KMS-11 (cell line): ENCODE measurements at regions not wholly inside any gene's neighbourhood (a gene's known extent, or its start where the extent isn't known, plus 50 kb on each side); places are given as distances from the start of the nearest gene placed in this dataset.

Source experiments
- H2AFZ ChIP-seq: fragments of 200-600 bp; sonication (generic); 2 replicates; pipeline ENCODE4 v1.6.1; 2016; ENCODE audit warnings: antibody characterized with exemption, mixed run types, low read depth
- H3K27ac ChIP-seq: fragments of 200-600 bp; sonication (generic); 2 replicates; pipeline ENCODE4 v1.6.1; 2016; ENCODE audit warnings: mild to moderate bottlenecking, mixed run types
- H3K27me3 ChIP-seq: fragments of 200-600 bp; sonication (generic); 2 replicates; pipeline ENCODE4 v1.6.1; 2017; ENCODE audit warnings: mild to moderate bottlenecking, low read depth, mixed run types, moderate library complexity; ENCODE audit not compliant: insufficient read depth
- H3K36me3 ChIP-seq: fragments of 200-600 bp; sonication (generic); 2 replicates; pipeline ENCODE4 v1.6.1; 2017; ENCODE audit warnings: mild to moderate bottlenecking, mixed run types; ENCODE audit not compliant: insufficient read depth
- H3K4me1 ChIP-seq: fragments of 200-600 bp; sonication (generic); 2 replicates; pipeline ENCODE4 v1.6.1; 2016; ENCODE audit warnings: mild to moderate bottlenecking, low read depth, mixed run types; ENCODE audit not compliant: poor library complexity, severe bottlenecking
- H3K4me2 ChIP-seq: fragments of 200-600 bp; sonication (generic); 2 replicates; pipeline ENCODE4 v1.7.0; 2016; ENCODE audit warnings: mild to moderate bottlenecking, mixed run types
- H3K4me3 ChIP-seq: fragments of 200-600 bp; sonication (generic); IDR thresholded peaks from 2 replicates; pipeline ENCODE4 v1.6.1; 2017; ENCODE audit warnings: low read depth, low read length, mixed read lengths; ENCODE audit not compliant: insufficient read depth
- H3K79me2 ChIP-seq: fragments of 200-600 bp; sonication (generic); 2 replicates; pipeline ENCODE4 v1.6.1; 2016; ENCODE audit warnings: low read depth, mixed run types; ENCODE audit not compliant: insufficient read depth
- H3K9ac ChIP-seq: fragments of 200-600 bp; sonication (generic); 2 replicates; pipeline ENCODE4 v1.6.1; 2016; ENCODE audit warnings: mild to moderate bottlenecking, mixed run types
- H4K20me1 ChIP-seq: fragments of 200-600 bp; sonication (generic); 2 replicates; pipeline ENCODE4 v1.6.1; 2016; ENCODE audit warnings: mild to moderate bottlenecking, mixed run types; ENCODE audit not compliant: insufficient read depth
- TF ChIP-seq, protein P1 (sequence below): fragments of 200-600 bp; sonication (generic); conservative IDR thresholded peaks from 2 replicates; pipeline ENCODE4 v1.6.1; 2017; ENCODE audit warnings: low read depth, mild to moderate bottlenecking, antibody characterized with exemption, low read length, moderate library complexity, mixed read lengths

DNA sequence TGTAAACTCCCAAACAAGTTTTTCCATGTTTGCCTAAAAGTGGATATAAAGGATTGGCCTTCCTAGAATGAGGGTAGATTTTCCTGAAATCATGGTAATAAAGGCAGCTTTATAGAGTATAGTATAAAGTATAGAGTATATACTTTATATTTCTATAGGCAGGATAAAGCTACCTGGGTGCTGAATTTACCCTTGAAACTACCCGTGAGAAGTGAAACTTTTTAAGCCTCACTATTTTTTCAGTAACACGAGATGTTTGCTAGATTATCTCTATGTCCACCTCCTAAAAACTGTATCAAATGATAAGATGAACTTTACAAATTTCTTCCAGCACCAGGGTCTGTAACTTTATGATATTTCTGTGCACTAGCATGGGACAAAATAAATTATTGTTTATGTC is 340.0 kb upstream of the GALNTL6 start:
- no peak overlapping the region for H3K4me2 ChIP-seq
- H4K20me1 ChIP-seq = no peaks in the 10 kb centered on the region
- TF ChIP-seq, protein P1, sequence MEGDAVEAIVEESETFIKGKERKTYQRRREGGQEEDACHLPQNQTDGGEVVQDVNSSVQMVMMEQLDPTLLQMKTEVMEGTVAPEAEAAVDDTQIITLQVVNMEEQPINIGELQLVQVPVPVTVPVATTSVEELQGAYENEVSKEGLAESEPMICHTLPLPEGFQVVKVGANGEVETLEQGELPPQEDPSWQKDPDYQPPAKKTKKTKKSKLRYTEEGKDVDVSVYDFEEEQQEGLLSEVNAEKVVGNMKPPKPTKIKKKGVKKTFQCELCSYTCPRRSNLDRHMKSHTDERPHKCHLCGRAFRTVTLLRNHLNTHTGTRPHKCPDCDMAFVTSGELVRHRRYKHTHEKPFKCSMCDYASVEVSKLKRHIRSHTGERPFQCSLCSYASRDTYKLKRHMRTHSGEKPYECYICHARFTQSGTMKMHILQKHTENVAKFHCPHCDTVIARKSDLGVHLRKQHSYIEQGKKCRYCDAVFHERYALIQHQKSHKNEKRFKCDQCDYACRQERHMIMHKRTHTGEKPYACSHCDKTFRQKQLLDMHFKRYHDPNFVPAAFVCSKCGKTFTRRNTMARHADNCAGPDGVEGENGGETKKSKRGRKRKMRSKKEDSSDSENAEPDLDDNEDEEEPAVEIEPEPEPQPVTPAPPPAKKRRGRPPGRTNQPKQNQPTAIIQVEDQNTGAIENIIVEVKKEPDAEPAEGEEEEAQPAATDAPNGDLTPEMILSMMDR = no peak
- no peaks in the 10 kb centered on the region for H3K79me2 ChIP-seq
- no peak overlapping the region for H3K27ac ChIP-seq
- H3K36me3 ChIP-seq = no peaks in the 10 kb centered on the region
- H3K4me3 ChIP-seq = no peak overlapping the region
- no peaks in the 10 kb centered on the region for H3K27me3 ChIP-seq
- no peaks in the 10 kb centered on the region for H3K4me1 ChIP-seq
- H3K9ac ChIP-seq = no peak overlapping the region
- no peak overlapping the region for H2AFZ ChIP-seq

DNA sequence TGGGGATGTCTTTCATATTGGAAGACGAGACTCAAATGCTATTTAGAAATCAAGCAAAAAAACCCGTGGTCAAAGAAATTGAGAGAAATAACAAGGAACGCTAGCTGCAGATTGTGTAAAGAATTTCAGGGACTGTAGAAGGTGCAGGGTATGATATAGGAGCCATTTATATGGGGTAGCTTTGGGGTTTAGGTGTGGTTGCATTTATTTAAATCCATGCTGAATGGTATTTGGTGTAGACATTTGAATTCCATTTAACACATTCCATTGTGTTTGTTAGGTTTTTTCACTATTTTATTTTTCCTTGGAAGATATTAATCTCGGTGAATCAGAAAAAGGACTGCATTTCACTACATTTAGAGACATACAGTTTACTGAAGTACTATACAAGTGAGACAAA is 341.0 kb upstream of the GALNTL6 start:
- H3K4me1 ChIP-seq = no peaks in the 10 kb centered on the region
- TF ChIP-seq, protein P1 = no peak
- no peaks in the 10 kb centered on the region for H3K79me2 ChIP-seq
- H3K27ac ChIP-seq = no peak overlapping the region
- no peaks in the 10 kb centered on the region for H3K27me3 ChIP-seq
- no peak overlapping the region for H3K4me2 ChIP-seq
- no peak overlapping the region for H2AFZ ChIP-seq
- H3K36me3 ChIP-seq = no peaks in the 10 kb centered on the region
- H4K20me1 ChIP-seq = no peaks in the 10 kb centered on the region
- no peak overlapping the region for H3K4me3 ChIP-seq
- H3K9ac ChIP-seq = no peak overlapping the region

DNA sequence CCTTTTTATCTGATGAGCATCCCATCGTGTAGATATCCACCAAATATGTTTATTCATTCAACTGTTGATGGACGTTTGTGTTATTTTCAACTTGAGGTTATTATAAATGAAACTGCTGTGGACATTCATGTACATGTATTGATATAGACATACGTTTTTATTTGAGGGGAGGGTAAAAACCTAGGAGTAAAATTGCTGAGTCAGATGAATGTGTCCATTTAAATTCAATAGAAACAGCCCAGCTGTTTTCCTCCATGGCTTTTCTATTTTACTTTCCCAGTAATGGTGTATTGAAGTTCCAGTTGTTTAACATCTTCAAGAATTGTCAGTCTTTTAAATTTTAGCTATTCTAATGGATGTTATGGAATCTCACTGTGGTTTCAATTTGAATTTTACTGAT is 348.7 kb upstream of the GALNTL6 start:
- Histone ChIP-seq H3K79me2 (no peaks in the 10 kb centered on the region), H3K27me3 (no peaks in the 10 kb centered on the region), H3K4me3 (no peak overlapping the region), H3K4me2 (no peak overlapping the region), H3K36me3 (no peaks in the 10 kb centered on the region), H3K4me1 (no peaks in the 10 kb centered on the region), H2AFZ (no peak overlapping the region), H3K9ac (no peak overlapping the region), H3K27ac (no peak overlapping the region), H4K20me1 (no peaks in the 10 kb centered on the region)
- TF ChIP-seq, protein P1 = no peak

DNA sequence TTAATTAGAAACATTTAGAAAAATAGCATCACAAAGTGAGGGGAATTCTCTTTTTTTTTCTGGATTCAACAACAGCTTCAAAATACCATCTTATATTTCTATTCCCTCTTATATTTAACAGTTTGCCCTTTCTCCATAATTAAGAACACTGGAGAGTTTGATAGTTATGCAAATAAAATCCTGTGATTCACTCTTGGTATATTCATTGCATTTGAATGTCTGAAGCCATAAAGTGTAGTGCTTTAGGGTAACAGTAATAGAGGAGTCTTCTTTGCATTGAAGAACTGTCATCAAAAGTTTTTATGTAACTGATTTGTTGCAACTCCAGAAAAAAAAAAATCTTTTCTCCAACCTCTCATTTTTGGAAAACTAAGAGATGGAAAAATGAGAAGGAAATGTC is 352.0 kb upstream of the GALNTL6 start:
- TF ChIP-seq, protein P1 = no peak
- Histone ChIP-seq H3K36me3 (no peaks in the 10 kb centered on the region), H3K4me3 (no peak overlapping the region), H3K27me3 (no peaks in the 10 kb centered on the region), H2AFZ (no peak overlapping the region), H3K79me2 (no peaks in the 10 kb centered on the region), H3K4me1 (no peaks in the 10 kb centered on the region), H3K4me2 (no peak overlapping the region), H4K20me1 (no peaks in the 10 kb centered on the region), H3K9ac (no peak overlapping the region), H3K27ac (no peak overlapping the region)

DNA sequence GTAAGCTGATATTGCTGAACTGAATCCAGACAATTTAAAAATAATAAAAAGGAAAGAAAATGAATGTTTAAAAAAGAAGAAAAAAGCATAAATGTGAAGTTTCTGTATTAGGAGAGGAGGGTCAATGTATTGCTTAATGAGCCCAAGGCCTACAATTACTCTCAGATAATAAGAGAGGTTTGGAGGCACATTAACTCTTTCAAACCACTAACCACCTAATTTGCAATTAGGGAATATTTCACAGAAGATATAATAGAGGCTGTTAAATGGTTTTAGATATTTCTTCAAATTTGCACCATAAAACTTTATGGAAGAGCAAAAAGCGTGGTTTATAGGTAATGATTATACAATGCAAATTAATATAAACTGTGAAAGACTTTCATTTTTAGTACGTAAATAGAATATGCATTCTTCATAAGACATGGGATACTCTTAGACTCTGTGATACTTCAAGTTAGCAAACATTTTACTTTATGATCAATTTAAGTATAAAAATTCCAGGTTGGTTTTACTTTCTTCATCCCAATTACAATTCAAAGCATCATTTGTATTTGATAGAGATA is 364.2 kb upstream of the GALNTL6 start:
- no peaks in the 10 kb centered on the region; the same call in 1 of the 2 replicates for H3K36me3 ChIP-seq
- no peaks in the 10 kb centered on the region for H4K20me1 ChIP-seq
- H3K27me3 ChIP-seq = no peaks in the 10 kb centered on the region
- no peak overlapping the region for H3K9ac ChIP-seq
- no peaks in the 10 kb centered on the region for H3K79me2 ChIP-seq
- H3K4me3 ChIP-seq = no peak overlapping the region
- no peak overlapping the region for H2AFZ ChIP-seq
- no peaks in the 10 kb centered on the region for H3K4me1 ChIP-seq
- no peak overlapping the region for H3K4me2 ChIP-seq
- TF ChIP-seq, protein P1 = no peak
- no peak overlapping the region for H3K27ac ChIP-seq
